ENCODE measurements at regions not wholly inside any gene's neighbourhood (a gene's known extent, or its start where the extent isn't known, plus 50 kb on each side); places are given as distances from the start of the nearest gene placed in this dataset.

DNA sequence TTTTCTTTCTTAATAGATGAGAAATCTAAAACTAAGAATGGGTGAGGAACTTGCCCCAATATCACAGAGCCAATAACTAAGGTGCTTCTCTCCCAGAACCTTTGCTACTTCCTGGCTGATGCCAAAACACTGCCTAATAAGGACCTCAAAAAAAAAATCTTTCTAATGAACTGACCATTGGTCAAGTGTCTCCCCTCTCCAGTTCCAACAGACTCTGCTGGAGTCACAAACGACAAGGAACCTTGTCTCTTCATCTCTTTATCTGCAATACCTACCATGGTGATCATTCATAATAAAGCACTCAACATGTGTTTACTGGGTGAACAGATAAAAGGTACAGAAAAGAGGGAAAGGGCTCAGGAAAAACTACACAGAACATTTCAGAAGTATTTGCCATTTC, 197.4 kb downstream of the LTN1 start:
- Mint-ChIP-seq H3K27ac (no peak overlapping the region), H3K9me3 (no peaks in the 10 kb centered on the region), H3K4me3 (ENCODE audit: low read depth) (no peak overlapping the region), H3K4me1 (ENCODE audit: low read depth) (peaks cover 2% of the 10 kb centered on the region), H3K27me3 (ENCODE audit: low read depth) (no peaks in the 10 kb centered on the region), H3K36me3 (ENCODE audit: low read depth) (no peaks in the 10 kb centered on the region)
- intact Hi-C loops (cut with micrococcal nuclease), result no loop called here
- no peak for DNase-seq (ENCODE audit: low spot score)

DNA sequence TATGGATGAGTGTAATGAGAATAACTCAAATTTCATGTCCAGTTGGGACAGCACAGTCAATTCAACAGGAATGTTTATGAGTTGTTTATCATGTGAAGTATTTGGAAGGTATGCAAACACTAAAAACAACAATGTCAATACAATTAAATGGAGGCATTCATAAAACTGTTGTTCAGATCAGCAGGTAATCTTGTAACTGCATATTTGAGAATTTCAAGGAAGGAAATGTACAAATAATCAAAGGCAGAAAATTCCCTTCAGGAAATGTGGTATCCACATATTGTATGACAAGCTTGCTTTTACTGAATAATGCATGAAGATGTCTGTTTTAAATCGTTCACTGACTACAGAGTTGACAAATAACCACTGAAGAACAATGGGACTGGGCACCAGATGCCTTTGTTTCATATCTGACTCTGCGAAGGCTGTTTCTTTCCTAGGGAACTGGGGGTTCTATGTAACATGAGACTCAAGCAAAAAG, 198.3 kb downstream of the LTN1 start:
- H3K4me1 Mint-ChIP-seq (ENCODE audit: low read depth), result peaks cover 2% of the 10 kb centered on the region
- no peak for DNase-seq (ENCODE audit: low spot score)
- H3K27me3 Mint-ChIP-seq (ENCODE audit: low read depth), result no peaks in the 10 kb centered on the region
- H3K9me3 Mint-ChIP-seq, result no peaks in the 10 kb centered on the region
- no peak overlapping the region for H3K4me3 Mint-ChIP-seq (ENCODE audit: low read depth)
- H3K36me3 Mint-ChIP-seq (ENCODE audit: low read depth), result no peaks in the 10 kb centered on the region
- intact Hi-C loops (cut with micrococcal nuclease), result no loop called here
- no peak overlapping the region for H3K27ac Mint-ChIP-seq

DNA sequence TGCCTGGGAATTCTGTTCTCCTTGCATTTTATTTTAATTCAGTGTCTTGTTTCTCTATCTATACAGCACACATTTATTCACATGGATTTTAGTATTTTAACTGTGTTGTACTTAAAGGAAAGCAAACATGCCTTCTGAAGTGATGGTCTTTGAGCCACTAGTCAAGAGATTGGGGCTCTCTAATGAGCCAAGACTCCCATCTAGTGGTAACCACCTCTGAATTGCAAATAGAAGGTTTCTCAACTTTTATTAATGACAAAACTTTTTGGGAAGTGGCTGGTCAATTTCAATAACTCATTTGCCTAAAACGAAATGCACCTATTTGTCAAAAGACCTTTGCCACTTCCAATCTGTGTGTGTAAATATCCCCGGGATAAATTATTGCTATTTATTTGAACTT, 199.6 kb downstream of the LTN1 start:
- Mint-ChIP-seq H3K9me3 (no peaks in the 10 kb centered on the region), H3K4me1 (ENCODE audit: low read depth) (peaks cover 2% of the 10 kb centered on the region), H3K36me3 (ENCODE audit: low read depth) (no peaks in the 10 kb centered on the region), H3K27me3 (ENCODE audit: low read depth) (no peaks in the 10 kb centered on the region), H3K27ac (no peak overlapping the region), H3K4me3 (ENCODE audit: low read depth) (no peak overlapping the region)
- intact Hi-C loops (cut with micrococcal nuclease), result no loop called here
- no peak for DNase-seq (ENCODE audit: low spot score)

DNA sequence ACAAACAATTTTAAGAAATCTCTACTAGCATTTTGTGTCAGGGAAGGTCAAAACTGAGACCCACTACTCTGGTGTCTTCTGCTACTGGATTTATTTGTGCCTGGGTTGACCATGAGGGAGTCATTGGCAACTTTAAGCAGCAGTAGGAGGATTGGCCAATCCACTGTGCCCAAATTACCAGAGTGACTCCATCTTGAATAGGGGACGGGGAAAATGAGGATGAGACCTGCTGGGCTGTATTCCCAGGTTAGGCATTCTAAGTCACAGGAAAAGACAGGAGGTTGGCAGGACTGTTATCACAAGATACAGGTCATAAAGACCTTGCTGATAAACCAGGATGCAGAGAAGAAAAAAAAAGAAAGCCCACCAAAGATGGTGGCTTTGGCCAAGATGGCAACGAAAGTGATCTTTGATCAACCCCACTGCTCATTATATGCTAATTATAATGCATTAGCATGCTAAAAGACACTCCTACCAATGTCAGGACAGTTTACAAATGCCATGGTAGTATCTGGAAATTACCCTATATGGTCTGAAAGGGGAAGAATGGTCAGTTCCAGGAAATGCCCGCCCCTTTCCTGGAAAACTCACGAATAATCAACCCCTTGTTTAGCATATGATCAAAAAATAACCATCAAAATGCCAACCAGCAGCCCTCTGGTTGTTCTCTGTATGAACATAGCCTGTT, 200.9 kb downstream of the LTN1 start:
- intact Hi-C loops (cut with micrococcal nuclease), result no loop called here
- Mint-ChIP-seq H3K9me3 (no peaks in the 10 kb centered on the region), H3K36me3 (ENCODE audit: low read depth) (no peaks in the 10 kb centered on the region), H3K4me3 (ENCODE audit: low read depth) (no peak overlapping the region), H3K4me1 (ENCODE audit: low read depth) (peaks cover 2% of the 10 kb centered on the region), H3K27me3 (ENCODE audit: low read depth) (no peaks in the 10 kb centered on the region), H3K27ac (no peak overlapping the region)
- DNase-seq (ENCODE audit: low spot score), result no peak

DNA sequence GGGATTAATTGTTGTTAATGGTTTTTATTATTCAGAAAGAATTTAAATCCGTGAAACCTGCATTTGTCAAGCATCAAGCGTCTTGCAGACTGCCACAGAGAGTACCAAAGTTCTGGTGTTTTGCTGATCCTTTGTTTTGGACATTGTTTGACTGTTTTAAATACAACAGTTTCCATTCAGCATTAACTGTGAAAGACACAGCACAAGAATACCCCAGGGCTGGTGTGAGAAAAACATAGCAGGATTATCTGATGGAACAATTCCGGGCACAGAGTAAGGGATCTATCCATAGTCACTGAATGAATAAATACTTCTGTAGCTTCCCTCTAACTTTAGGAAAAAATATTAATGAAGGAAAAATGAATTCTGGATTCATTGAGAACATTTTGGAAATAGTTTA, 202.3 kb downstream of the LTN1 start:
- peaks cover 7% of the 10 kb centered on the region for H3K36me3 Mint-ChIP-seq (ENCODE audit: low read depth)
- peaks cover 2% of the 10 kb centered on the region for H3K4me1 Mint-ChIP-seq (ENCODE audit: low read depth)
- no peaks in the 10 kb centered on the region for H3K27me3 Mint-ChIP-seq (ENCODE audit: low read depth)
- H3K9me3 Mint-ChIP-seq, result peaks cover 7% of the 10 kb centered on the region
- no peak overlapping the region for H3K27ac Mint-ChIP-seq
- DNase-seq (ENCODE audit: low spot score), result no peak
- intact Hi-C loops (cut with micrococcal nuclease), result no loop called here
- H3K4me3 Mint-ChIP-seq (ENCODE audit: low read depth), result no peak overlapping the region

DNA sequence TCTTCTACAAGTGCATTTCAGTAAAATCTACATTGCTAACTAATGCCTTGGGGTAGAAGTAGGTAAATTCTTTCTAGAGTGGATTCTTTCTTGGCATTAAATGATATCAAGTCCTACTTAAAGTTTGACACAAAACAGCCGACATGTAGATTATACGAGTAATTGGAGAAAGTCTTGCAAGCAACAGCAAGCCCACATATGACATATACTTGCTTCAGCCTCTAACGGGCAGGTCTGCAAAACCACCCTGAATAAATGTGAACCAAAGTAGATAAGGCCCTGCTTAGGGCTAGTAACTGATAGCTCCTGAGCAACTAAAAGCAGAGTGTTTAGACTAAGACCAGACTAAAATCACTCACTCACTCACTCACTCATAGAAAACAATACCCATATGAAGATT, 203.2 kb downstream of the LTN1 start:
- H3K4me3 Mint-ChIP-seq (ENCODE audit: low read depth), result no peak overlapping the region
- H3K27ac Mint-ChIP-seq, result no peak overlapping the region
- intact Hi-C loops (cut with micrococcal nuclease), result no loop called here
- peaks cover 14% of the 10 kb centered on the region for H3K36me3 Mint-ChIP-seq (ENCODE audit: low read depth)
- no peak for DNase-seq (ENCODE audit: low spot score)
- peaks cover 2% of the 10 kb centered on the region for H3K4me1 Mint-ChIP-seq (ENCODE audit: low read depth)
- H3K27me3 Mint-ChIP-seq (ENCODE audit: low read depth), result no peaks in the 10 kb centered on the region
- peaks cover 14% of the 10 kb centered on the region for H3K9me3 Mint-ChIP-seq

DNA sequence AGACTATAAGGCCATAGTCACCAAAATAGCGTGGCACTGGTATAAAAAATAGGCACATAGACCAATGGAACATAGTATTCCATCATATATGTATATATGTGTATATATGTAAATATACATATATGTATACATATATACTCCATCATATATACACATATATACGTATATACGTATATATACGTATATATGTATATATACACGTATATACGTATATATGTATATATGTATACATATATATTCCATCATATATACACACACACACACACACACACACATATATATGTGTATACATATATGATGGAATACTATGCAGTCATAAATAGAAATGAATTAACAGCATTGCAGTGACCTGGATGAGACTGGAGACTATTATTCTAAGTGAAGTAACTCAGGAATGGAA, 204.6 kb downstream of the LTN1 start:
- H3K27ac Mint-ChIP-seq, result no peak overlapping the region
- DNase-seq (ENCODE audit: low spot score), result no peak
- H3K9me3 Mint-ChIP-seq, result peaks cover 14% of the 10 kb centered on the region

DNA sequence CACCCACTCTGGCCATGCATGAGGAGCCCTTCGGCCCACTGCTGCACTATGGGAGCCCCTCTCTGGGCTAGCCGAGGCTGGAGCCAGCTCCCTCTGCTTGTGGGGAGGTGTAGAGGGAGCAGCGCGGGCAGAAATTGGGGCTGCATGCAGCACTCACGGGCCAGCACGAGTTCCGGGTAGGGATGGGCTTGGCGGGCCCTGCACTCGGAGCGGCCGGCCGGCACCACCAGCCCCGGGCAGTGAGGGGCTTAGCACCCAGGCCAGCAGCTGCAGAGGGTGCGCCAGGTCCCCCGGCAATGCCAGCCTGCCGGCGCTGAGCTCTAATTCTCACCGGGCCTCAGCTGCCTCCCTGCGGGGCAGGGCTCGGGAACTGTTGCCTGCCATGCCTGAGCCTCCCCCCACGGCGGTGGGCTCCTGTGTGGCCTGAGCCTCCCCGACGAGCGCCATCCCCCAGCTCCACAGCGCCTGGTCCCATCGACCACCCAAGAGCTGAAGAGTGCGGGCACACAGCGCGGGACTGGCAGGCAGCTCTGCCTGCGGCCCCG, 209.0 kb downstream of the LTN1 start:
- no peak for DNase-seq (ENCODE audit: low spot score)
- peaks cover 14% of the 10 kb centered on the region for H3K36me3 Mint-ChIP-seq (ENCODE audit: low read depth)

More for the DNA sequence above, 204.6 kb downstream of the LTN1 start:
- H3K4me1 Mint-ChIP-seq (ENCODE audit: low read depth), result peaks cover 2% of the 10 kb centered on the region
- H3K36me3 Mint-ChIP-seq (ENCODE audit: low read depth), result peaks cover 14% of the 10 kb centered on the region
- no peaks in the 10 kb centered on the region for H3K27me3 Mint-ChIP-seq (ENCODE audit: low read depth)
- no peak overlapping the region for H3K4me3 Mint-ChIP-seq (ENCODE audit: low read depth)
- intact Hi-C loops (cut with micrococcal nuclease), result no loop called here

DNA sequence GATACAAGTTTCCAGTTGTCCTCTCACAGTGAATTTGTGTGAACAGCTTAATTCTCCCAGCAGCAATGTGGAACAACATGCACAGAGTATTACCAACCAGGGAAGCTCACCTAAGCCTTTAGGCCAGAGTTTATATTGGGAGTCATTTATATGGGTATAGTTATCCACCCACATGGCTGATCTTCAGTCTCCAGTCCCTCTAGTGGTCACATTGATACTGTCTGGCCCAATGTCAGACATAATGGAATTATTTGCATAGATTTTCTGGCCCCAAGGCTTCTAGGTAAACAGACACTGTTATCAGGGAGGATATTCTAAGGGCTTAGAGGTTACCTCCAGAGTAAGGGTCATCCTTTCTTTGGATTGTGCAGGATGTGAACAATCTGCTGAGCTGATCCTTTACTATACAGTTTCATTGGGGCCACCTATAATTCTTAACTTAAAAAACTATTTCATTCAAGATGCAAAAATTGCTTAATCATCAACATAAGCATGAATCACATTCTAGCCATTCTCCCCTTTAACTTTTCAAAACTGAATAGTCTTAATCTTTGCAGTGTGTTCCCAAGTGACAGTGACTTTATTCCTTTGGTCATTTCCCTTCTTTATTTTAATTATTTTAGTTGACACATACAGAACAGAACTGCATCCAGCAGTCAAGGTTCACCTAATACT, 210.9 kb downstream of the LTN1 start:
- no peak overlapping the region for H3K27ac Mint-ChIP-seq
- H3K4me3 Mint-ChIP-seq (ENCODE audit: low read depth), result no peak overlapping the region
- peaks cover 14% of the 10 kb centered on the region for H3K9me3 Mint-ChIP-seq
- intact Hi-C loops (cut with micrococcal nuclease), result no loop called here
- H3K27me3 Mint-ChIP-seq (ENCODE audit: low read depth), result no peaks in the 10 kb centered on the region
- H3K36me3 Mint-ChIP-seq (ENCODE audit: low read depth), result peaks cover 14% of the 10 kb centered on the region
- H3K4me1 Mint-ChIP-seq (ENCODE audit: low read depth), result no peaks in the 10 kb centered on the region
- DNase-seq (ENCODE audit: low spot score), result no peak

More for the DNA sequence above, 209.0 kb downstream of the LTN1 start:
- no peaks in the 10 kb centered on the region for H3K27me3 Mint-ChIP-seq (ENCODE audit: low read depth)
- H3K27ac Mint-ChIP-seq, result no peak overlapping the region
- no peaks in the 10 kb centered on the region for H3K4me1 Mint-ChIP-seq (ENCODE audit: low read depth)
- peaks cover 14% of the 10 kb centered on the region for H3K9me3 Mint-ChIP-seq
- intact Hi-C loops (cut with micrococcal nuclease), result no loop called here
- no peak overlapping the region for H3K4me3 Mint-ChIP-seq (ENCODE audit: low read depth)

DNA sequence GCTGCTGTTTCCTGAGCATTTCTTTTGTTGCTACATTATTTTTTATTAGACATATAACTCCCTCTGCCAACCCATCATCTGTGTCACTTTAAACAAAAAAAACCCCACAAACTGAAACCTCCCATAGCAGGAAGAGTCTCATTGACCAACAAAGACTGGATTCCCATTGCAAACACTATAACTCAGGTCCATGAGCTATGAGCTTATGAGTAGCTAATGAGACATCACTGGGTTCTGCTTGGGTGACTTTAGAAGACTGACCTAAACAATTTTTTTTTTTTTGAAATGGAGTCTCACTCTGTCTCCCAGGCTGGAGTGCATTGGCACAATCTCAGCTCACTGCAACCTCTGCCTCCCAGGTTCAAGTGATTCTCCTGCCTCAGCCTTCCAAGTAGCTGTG, 212.8 kb downstream of the LTN1 start:
- Mint-ChIP-seq H3K27ac (no peak overlapping the region), H3K27me3 (ENCODE audit: low read depth) (no peaks in the 10 kb centered on the region), H3K9me3 (peaks cover 2% of the 10 kb centered on the region), H3K36me3 (ENCODE audit: low read depth) (peaks cover 11% of the 10 kb centered on the region), H3K4me1 (ENCODE audit: low read depth) (peaks cover 16% of the 10 kb centered on the region), H3K4me3 (ENCODE audit: low read depth) (no peak overlapping the region)
- no peak for DNase-seq (ENCODE audit: low spot score)
- intact Hi-C loops (cut with micrococcal nuclease), result loop anchor here (10.0 kb wide), 2 partner anchors 105 to 1935 kb away; partner anchors contain the start of gene KRTAP21-3

DNA sequence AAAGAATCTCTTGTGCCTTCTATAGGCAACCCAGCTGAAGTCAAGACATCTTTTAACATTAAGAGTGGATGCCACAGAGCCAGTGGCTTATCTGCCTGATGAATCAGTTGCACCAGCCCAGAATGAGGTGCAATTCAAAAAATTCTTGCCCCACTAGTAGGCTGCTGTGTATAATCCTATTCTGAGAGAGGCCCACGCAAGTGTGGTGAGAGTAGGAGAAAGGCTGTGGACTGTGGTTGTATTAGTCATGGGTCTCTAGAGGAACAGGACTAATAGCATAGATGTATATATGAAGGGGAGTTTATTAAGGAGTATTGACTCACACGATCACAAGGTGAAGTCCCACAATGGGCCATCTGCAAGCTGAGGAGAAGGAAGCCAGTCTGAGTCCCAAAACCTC, 216.4 kb downstream of the LTN1 start:
- Mint-ChIP-seq H3K36me3 (ENCODE audit: low read depth) (peaks cover 8% of the 10 kb centered on the region), H3K27me3 (ENCODE audit: low read depth) (no peaks in the 10 kb centered on the region), H3K4me3 (ENCODE audit: low read depth) (no peak overlapping the region), H3K27ac (no peak overlapping the region), H3K4me1 (ENCODE audit: low read depth) (peaks cover 17% of the 10 kb centered on the region), H3K9me3 (no peaks in the 10 kb centered on the region)
- intact Hi-C loops (cut with micrococcal nuclease), result loop anchor here (10.0 kb wide), 2 partner anchors 109 to 1939 kb away; partner anchors contain the start of gene KRTAP21-3
- DNase-seq (ENCODE audit: low spot score), result no peak

DNA sequence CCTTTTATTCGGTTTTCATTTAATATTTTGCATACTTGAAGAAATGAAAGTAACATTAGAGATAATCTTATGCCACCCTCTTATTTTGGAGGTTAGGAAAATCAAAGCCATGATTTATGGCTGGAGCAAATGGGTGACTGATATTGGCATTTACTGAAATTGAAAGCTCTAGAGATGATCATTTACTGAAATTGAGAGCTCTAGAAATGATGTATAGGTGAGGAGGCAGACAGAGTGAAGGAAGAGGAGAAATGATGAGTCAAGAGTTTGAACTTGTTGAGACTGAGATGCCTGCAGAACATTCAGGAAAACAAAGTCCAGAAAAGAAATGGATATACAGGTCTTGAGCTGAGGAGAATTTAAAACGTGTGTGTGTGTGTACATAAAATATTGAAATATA, 217.6 kb downstream of the LTN1 start:
- Mint-ChIP-seq H3K27me3 (ENCODE audit: low read depth) (no peaks in the 10 kb centered on the region), H3K27ac (no peak overlapping the region), H3K4me1 (ENCODE audit: low read depth) (peaks cover 24% of the 10 kb centered on the region), H3K9me3 (no peaks in the 10 kb centered on the region), H3K36me3 (ENCODE audit: low read depth) (peaks cover 8% of the 10 kb centered on the region), H3K4me3 (ENCODE audit: low read depth) (no peak overlapping the region)
- DNase-seq (ENCODE audit: low spot score), result no peak
- intact Hi-C loops (cut with micrococcal nuclease), result loop anchor here (1.0 to 10.0 kb wide), 3 partner anchors 8 to 1940 kb away; partner anchors contain the start of gene KRTAP21-3

DNA sequence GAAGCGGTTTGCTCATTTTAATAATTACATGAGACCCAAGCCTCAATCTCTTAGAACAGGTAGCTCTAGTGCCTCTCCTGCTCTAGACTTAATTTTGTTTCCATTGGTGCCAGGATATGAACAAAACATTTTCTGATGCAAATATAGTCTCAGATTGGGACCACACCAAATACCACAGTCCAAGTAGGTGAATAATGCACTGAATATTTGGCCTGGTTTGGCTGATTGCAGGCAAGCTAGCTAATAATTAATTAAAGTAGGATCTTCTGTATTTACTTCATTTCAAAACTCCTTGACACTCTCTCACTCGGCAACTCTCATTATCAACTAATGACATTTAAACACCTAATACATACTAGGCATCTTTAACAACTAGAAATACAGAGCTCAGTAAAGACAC, 219.6 kb downstream of the LTN1 start:
- no peak for DNase-seq (ENCODE audit: low spot score)
- Mint-ChIP-seq H3K36me3 (ENCODE audit: low read depth) (peaks cover 8% of the 10 kb centered on the region), H3K4me3 (ENCODE audit: low read depth) (no peak overlapping the region), H3K9me3 (no peaks in the 10 kb centered on the region), H3K27me3 (ENCODE audit: low read depth) (no peaks in the 10 kb centered on the region), H3K4me1 (ENCODE audit: low read depth) (peaks cover 31% of the 10 kb centered on the region), H3K27ac (no peak overlapping the region)
- intact Hi-C loops (cut with micrococcal nuclease), result loop anchor here (10.0 kb wide), 2 partner anchors 112 to 1942 kb away; partner anchors contain the start of gene KRTAP21-3
